GM19395 (cell line): ENCODE measurements at regions not wholly inside any gene's neighbourhood (a gene's known extent, or its start where the extent isn't known, plus 50 kb on each side); places are given as distances from the start of the nearest gene placed in this dataset.

Experiments used
- ATAC-seq: cut with Tn5 transposase; IDR thresholded peaks from one replicate; pipeline ENCODE4 v1.9.1; 2021; ENCODE audit warnings: mild to moderate bottlenecking, moderate library complexity; ENCODE audit not compliant: unreplicated experiment

GRCh38 chr3:40978442-40978841, 220.9 kb upstream of the CTNNB1 start:
- no peak for ATAC-seq

GRCh38 chr3:40979962-40980361, 219.3 kb upstream of the CTNNB1 start:
- ATAC-seq, result no peak

- ATAC-seq, result no peak
Observed at GRCh38 chr3:40980467-40980866, 218.8 kb upstream of the CTNNB1 start.

GRCh38 chr3:40985195-40985594, 214.1 kb upstream of the CTNNB1 start:
- ATAC-seq, result no peak

GRCh38 chr3:40988468-40988867, 210.8 kb upstream of the CTNNB1 start:
- ATAC-seq, result no peak

- no peak for ATAC-seq
Observed at GRCh38 chr3:40989141-40990061, 209.9 kb upstream of the CTNNB1 start.

- ATAC-seq, result no peak
Observed at GRCh38 chr3:40990062-40990456, 209.2 kb upstream of the CTNNB1 start.

GRCh38 chr3:40992023-40992422, 207.3 kb upstream of the CTNNB1 start:
- no peak for ATAC-seq

- ATAC-seq, result no peak
Observed at GRCh38 chr3:40994611-40995010, 204.7 kb upstream of the CTNNB1 start.

- ATAC-seq, result no peak
Observed at GRCh38 chr3:40995271-40995670, 204.0 kb upstream of the CTNNB1 start.

GRCh38 chr3:40996382-40996781, 202.9 kb upstream of the CTNNB1 start:
- no peak for ATAC-seq

- no peak for ATAC-seq
Observed at GRCh38 chr3:40996827-40997710, 202.2 kb upstream of the CTNNB1 start.

- ATAC-seq, result no peak
Observed at GRCh38 chr3:40997711-40998519, 201.4 kb upstream of the CTNNB1 start.

GRCh38 chr3:40999682-41000081, 199.6 kb upstream of the CTNNB1 start:
- no peak for ATAC-seq

- ATAC-seq, result no peak
Observed at GRCh38 chr3:41000471-41000870, 198.8 kb upstream of the CTNNB1 start.

- ATAC-seq, result no peak
Observed at GRCh38 chr3:41001556-41001955, 197.7 kb upstream of the CTNNB1 start.

- ATAC-seq, result no peak
Observed at GRCh38 chr3:41002104-41002503, 197.2 kb upstream of the CTNNB1 start.

- ATAC-seq, result no peak
Observed at GRCh38 chr3:41007399-41007798, 191.9 kb upstream of the CTNNB1 start.

- ATAC-seq, result no peak
Observed at GRCh38 chr3:41011854-41012253, 187.5 kb upstream of the CTNNB1 start.

- ATAC-seq, result no peak
Observed at GRCh38 chr3:41018855-41019254, 180.4 kb upstream of the CTNNB1 start.
